ENCODE measurements at regions not wholly inside any gene's neighbourhood (a gene's known extent, or its start where the extent isn't known, plus 50 kb on each side); places are given as distances from the start of the nearest gene placed in this dataset.

- DNase-seq = no peak
- no peaks in the 10 kb centered on the region for H3K4me1 ChIP-seq
Measured at GRCh38 chr1:191695865-191696264, 462.4 kb upstream of the RGS18 start.

GRCh38 chr1:191696354-191696753 is 461.9 kb upstream of the RGS18 start:
- TF ChIP-seq POLR2A (IDR thresholded peaks at IDR 0.05) = no peak
- TF ChIP-seq POLR2AphosphoS5 (IDR thresholded peaks at IDR 0.05) = no peak
- no peak for TF ChIP-seq CTCF (IDR thresholded peaks at IDR 0.05)
- TF ChIP-seq EP300 (IDR thresholded peaks at IDR 0.05) = no peak
- Histone ChIP-seq H3K4me1 (no peaks in the 10 kb centered on the region), H3K4me3 (no peak overlapping the region), H3K36me3 (no peaks in the 10 kb centered on the region), H3K27me3 (no peaks in the 10 kb centered on the region), H3K9me3 (no peaks in the 10 kb centered on the region), H3K27ac (no peak overlapping the region)
- no peak for DNase-seq
- 86 to 87% methylated on average over 3 of the region's 3 CpGs for WGBS, 2 donors
- intact Hi-C loops (cut with DNase I) = no loop called here

More at GRCh38 chr1:191695865-191696264, 462.4 kb upstream of the RGS18 start:
- intact Hi-C loops (cut with DNase I) = no loop called here
- no peaks in the 10 kb centered on the region for H3K27me3 ChIP-seq
- no peak overlapping the region for H3K27ac ChIP-seq
- H3K36me3 ChIP-seq = no peaks in the 10 kb centered on the region
- WGBS, 2 donors = 44 to 66% methylated on average over 2 of the region's 2 CpGs
- H3K9me3 ChIP-seq = no peaks in the 10 kb centered on the region
- TF ChIP-seq EP300 (IDR thresholded peaks at IDR 0.05) = no peak
- no peak for TF ChIP-seq POLR2AphosphoS5 (IDR thresholded peaks at IDR 0.05)
- TF ChIP-seq CTCF (IDR thresholded peaks at IDR 0.05) = no peak
- no peak for TF ChIP-seq POLR2A (IDR thresholded peaks at IDR 0.05)
- H3K4me3 ChIP-seq = no peak overlapping the region

GRCh38 chr1:191697556-191697955 is 460.7 kb upstream of the RGS18 start:
- Histone ChIP-seq H3K4me1 (no peaks in the 10 kb centered on the region), H3K27me3 (no peaks in the 10 kb centered on the region), H3K36me3 (no peaks in the 10 kb centered on the region), H3K4me3 (no peak overlapping the region), H3K9me3 (no peaks in the 10 kb centered on the region), H3K27ac (no peak overlapping the region)
- DNase-seq = no peak
- intact Hi-C loops (cut with DNase I) = no loop called here
- TF ChIP-seq EP300 (IDR thresholded peaks at IDR 0.05) = no peak

GRCh38 chr1:191698246-191698645 is 460.0 kb upstream of the RGS18 start:
- 14 to 49% methylated on average over 1 of the region's 1 CpG for WGBS, 2 donors

GRCh38 chr1:191699343-191699742 is 458.9 kb upstream of the RGS18 start:
- no peak for DNase-seq
- no peaks in the 10 kb centered on the region for H3K9me3 ChIP-seq
- TF ChIP-seq CTCF (IDR thresholded peaks at IDR 0.05) (no peak), EP300 (IDR thresholded peaks at IDR 0.05) (no peak), POLR2A (IDR thresholded peaks at IDR 0.05) (no peak), POLR2AphosphoS5 (IDR thresholded peaks at IDR 0.05) (no peak)
- 85 to 95% methylated on average over 1 of the region's 1 CpG for WGBS, 2 donors
- intact Hi-C loops (cut with DNase I) = no loop called here
- H3K4me1 ChIP-seq = no peaks in the 10 kb centered on the region
- H3K27me3 ChIP-seq = no peaks in the 10 kb centered on the region
- H3K36me3 ChIP-seq = no peaks in the 10 kb centered on the region
- H3K4me3 ChIP-seq = no peak overlapping the region
- H3K27ac ChIP-seq = no peak overlapping the region

More at GRCh38 chr1:191698246-191698645, 460.0 kb upstream of the RGS18 start:
- no peak for TF ChIP-seq POLR2A (IDR thresholded peaks at IDR 0.05)
- no peak for TF ChIP-seq POLR2AphosphoS5 (IDR thresholded peaks at IDR 0.05)
- intact Hi-C loops (cut with DNase I) = no loop called here
- no peak overlapping the region for H3K4me3 ChIP-seq
- no peaks in the 10 kb centered on the region for H3K27me3 ChIP-seq
- no peaks in the 10 kb centered on the region for H3K36me3 ChIP-seq
- H3K9me3 ChIP-seq = no peaks in the 10 kb centered on the region
- H3K27ac ChIP-seq = no peak overlapping the region
- DNase-seq = no peak
- no peaks in the 10 kb centered on the region for H3K4me1 ChIP-seq

- TF ChIP-seq POLR2A (IDR thresholded peaks at IDR 0.05) (no peak), EP300 (IDR thresholded peaks at IDR 0.05) (no peak), POLR2AphosphoS5 (IDR thresholded peaks at IDR 0.05) (no peak)
- Histone ChIP-seq H3K36me3 (no peaks in the 10 kb centered on the region), H3K27me3 (no peaks in the 10 kb centered on the region), H3K9me3 (no peaks in the 10 kb centered on the region), H3K4me3 (no peak overlapping the region), H3K4me1 (no peaks in the 10 kb centered on the region), H3K27ac (no peak overlapping the region)
- WGBS, 2 donors = 87 to 93% methylated on average over 3 of the region's 3 CpGs
- no peak for DNase-seq
- intact Hi-C loops (cut with DNase I) = no loop called here
Measured at GRCh38 chr1:191700922-191701321, 457.3 kb upstream of the RGS18 start.
